Neural cell (in vitro differentiated cells): ENCODE measurements at regions not wholly inside any gene's neighbourhood (a gene's known extent, or its start where the extent isn't known, plus 50 kb on each side); places are given as distances from the start of the nearest gene placed in this dataset.

Source experiments
- H2AFZ ChIP-seq: fragments of 200-600, 300-800 bp; sonication (generic), shearing (Covaris generic); 2 replicates; pipeline ENCODE4 v1.6.0; 2014; ENCODE audit warnings: low read depth, mild to moderate bottlenecking, antibody characterized with exemption, low read length, moderate library complexity
- H3F3A ChIP-seq: fragments of 200-600 bp; shearing (Covaris generic); 2 replicates; pipeline ENCODE4 v1.6.1; 2016; ENCODE audit warnings: mild to moderate bottlenecking, moderate library complexity, mixed read lengths, antibody characterized with exemption, low read length; ENCODE audit not compliant: insufficient read depth, poor library complexity, severe bottlenecking
- H3K27ac ChIP-seq: fragments of 200-600, 300-800 bp; sonication (generic), shearing (Covaris generic); 2 replicates; pipeline ENCODE4 v1.5.1; 2014; ENCODE audit warnings: mild to moderate bottlenecking, low read length, moderate library complexity
- H3K27me3 ChIP-seq: fragments of 300-800, 200-600 bp; sonication (generic), shearing (Covaris generic); 2 replicates; pipeline ENCODE4 v1.6.0; 2014; ENCODE audit warnings: mild to moderate bottlenecking, low read depth, low read length, moderate library complexity; ENCODE audit not compliant: insufficient read depth
- H3K36me3 ChIP-seq: fragments of 300-800, 200-600 bp; sonication (generic), shearing (Covaris generic); 2 replicates; pipeline ENCODE4 v1.5.1; 2014; ENCODE audit warnings: mild to moderate bottlenecking, antibody characterized with exemption, low read length, moderate library complexity; ENCODE audit not compliant: insufficient read depth
- H3K4me2 ChIP-seq: fragments of 300-800, 200-600 bp; sonication (generic), shearing (Covaris generic); 2 replicates; pipeline ENCODE4 v1.6.0; 2014; ENCODE audit warnings: mild to moderate bottlenecking, low read length
- H3K4me3 ChIP-seq: fragments of 300-800, 200-600 bp; sonication (generic), shearing (Covaris generic); 2 replicates; pipeline ENCODE4 v1.5.1; 2014; ENCODE audit warnings: mild to moderate bottlenecking, low read length, moderate library complexity
- H3K79me2 ChIP-seq: fragments of 200-600 bp; shearing (Covaris generic); replicated peaks from 2 replicates; pipeline ENCODE4 v1.6.0; 2014; ENCODE audit warnings: mild to moderate bottlenecking, low read length, moderate library complexity; ENCODE audit not compliant: insufficient read depth
- H3K9ac ChIP-seq: fragments of 300-800, 200-600 bp; sonication (generic), shearing (Covaris generic); 2 replicates; pipeline ENCODE4 v1.6.1; 2016; ENCODE audit warnings: mild to moderate bottlenecking, low read length, mixed read lengths
- H3K9me2 ChIP-seq: fragments of 200-600 bp; shearing (Covaris generic); 2 replicates; pipeline ENCODE4 v1.6.1; 2016; ENCODE audit warnings: mild to moderate bottlenecking, low read length, mixed read lengths; ENCODE audit not compliant: insufficient read depth
- H3K9me3 ChIP-seq: fragments of 200-600, 300-800 bp; sonication (generic), shearing (Covaris generic); 2 replicates; pipeline ENCODE4 v1.6.1; 2016; ENCODE audit warnings: mild to moderate bottlenecking, mixed run types, low read length, moderate library complexity, mixed read lengths
- H4K20me1 ChIP-seq: fragments of 200-600 bp; shearing (Covaris generic); 2 replicates; pipeline ENCODE4 v1.6.1; 2016; ENCODE audit warnings: mild to moderate bottlenecking, mixed run types; ENCODE audit not compliant: insufficient read depth
- CTCF ChIP-seq: fragments of 450-650 bp; IDR thresholded peaks from 2 replicates; pipeline ENCODE4 v1.5.1; 2014; ENCODE audit warnings: antibody characterized with exemption, mild to moderate bottlenecking, moderate library complexity; ENCODE audit not compliant: poor library complexity, severe bottlenecking
- EP300 ChIP-seq: fragments of 450-650 bp; conservative IDR thresholded peaks from 2 replicates; pipeline ENCODE4 v1.6.1; 2014; ENCODE audit warnings: antibody characterized with exemption, mild to moderate bottlenecking, moderate library complexity; ENCODE audit not compliant: poor library complexity, severe bottlenecking
- EZH2 ChIP-seq: fragments of 200-600, 300-800 bp; shearing (Covaris generic), sonication (generic); IDR thresholded peaks from 2 replicates; pipeline ENCODE4 v1.6.1; 2014; ENCODE audit warnings: antibody characterized with exemption, low read length, borderline replicate concordance, mild to moderate bottlenecking; ENCODE audit not compliant: insufficient read depth, poor library complexity, severe bottlenecking
- MXI1 ChIP-seq: fragments of 450-650 bp; conservative IDR thresholded peaks from 2 replicates; pipeline ENCODE4 v1.6.1; 2014; ENCODE audit warnings: antibody characterized with exemption, mild to moderate bottlenecking; ENCODE audit not compliant: poor library complexity, severe bottlenecking
- POLR2AphosphoS5 ChIP-seq: IDR thresholded peaks from 2 replicates; pipeline ENCODE4 v1.6.1; 2012
- RAD21 ChIP-seq: fragments of 450-650 bp; conservative IDR thresholded peaks from 2 replicates; pipeline ENCODE4 v1.6.1; 2014; ENCODE audit warnings: antibody characterized with exemption, mild to moderate bottlenecking, moderate library complexity
- REST ChIP-seq: IDR thresholded peaks from 2 replicates; pipeline ENCODE4 v1.6.1; 2012; ENCODE audit warnings: borderline replicate concordance
- SMC3 ChIP-seq: fragments of 450-650 bp; conservative IDR thresholded peaks from 2 replicates; pipeline ENCODE4 v1.6.1; 2014; ENCODE audit warnings: antibody characterized with exemption, mild to moderate bottlenecking, moderate library complexity; ENCODE audit not compliant: poor library complexity
- TAF1 ChIP-seq: IDR thresholded peaks from 2 replicates; pipeline ENCODE4 v1.6.1; 2012; ENCODE audit warnings: low read depth

DNA sequence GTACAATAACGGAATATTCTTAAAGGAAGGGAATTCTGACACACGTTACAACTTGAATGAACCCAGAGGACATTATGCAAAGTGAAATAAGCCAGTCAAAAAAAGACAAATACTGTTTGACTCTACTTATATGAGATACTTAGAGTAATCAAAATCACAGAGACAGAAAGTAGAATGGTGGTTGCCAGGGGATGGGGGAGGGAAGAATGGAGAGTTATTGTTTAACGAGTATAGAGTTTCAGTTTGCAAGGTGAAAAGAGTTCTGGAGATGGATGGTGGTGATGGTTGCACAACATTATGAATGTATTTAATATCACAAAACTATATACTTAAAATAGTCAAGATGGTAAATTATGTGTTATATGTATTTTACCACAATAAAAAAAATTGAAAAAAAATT is 112.9 kb upstream of the ARHGEF3 start:
- Histone ChIP-seq H3K27me3 (no peaks in the 10 kb centered on the region), H3K79me2 (no peaks in the 10 kb centered on the region), H2AFZ (no peak overlapping the region), H3K9ac (no peak overlapping the region), H3K36me3 (no peaks in the 10 kb centered on the region), H3K9me3 (no peaks in the 10 kb centered on the region), H4K20me1 (no peaks in the 10 kb centered on the region), H3K4me3 (no peak overlapping the region), H3F3A (no peaks in the 10 kb centered on the region), H3K27ac (no peak overlapping the region), H3K9me2 (no peaks in the 10 kb centered on the region), H3K4me2 (no peak overlapping the region)
- no peak for TF ChIP-seq REST
- TF ChIP-seq RAD21, result no peak
- no peak for TF ChIP-seq TAF1
- TF ChIP-seq MXI1, result no peak
- no peak for TF ChIP-seq EP300
- no peak for TF ChIP-seq CTCF
- TF ChIP-seq SMC3, result no peak
- no peak for TF ChIP-seq EZH2
- TF ChIP-seq POLR2AphosphoS5, result no peak

- no peak overlapping the region for H3K4me3 ChIP-seq
- H3K27me3 ChIP-seq, result no peaks in the 10 kb centered on the region
- H3K36me3 ChIP-seq, result no peaks in the 10 kb centered on the region
- no peak overlapping the region for H3K4me2 ChIP-seq
- H4K20me1 ChIP-seq, result no peaks in the 10 kb centered on the region
- H3K79me2 ChIP-seq, result no peaks in the 10 kb centered on the region
- no peaks in the 10 kb centered on the region for H3K9me2 ChIP-seq
- H3F3A ChIP-seq, result no peaks in the 10 kb centered on the region
- H3K9ac ChIP-seq, result no peak overlapping the region
- no peak overlapping the region for H2AFZ ChIP-seq
- TF ChIP-seq SMC3 (no peak), REST (no peak)
- no peak overlapping the region for H3K27ac ChIP-seq
- H3K9me3 ChIP-seq, result no peaks in the 10 kb centered on the region
Measured at GRCh38 chr3:56911363-56911762, 109.6 kb upstream of the ARHGEF3 start.
